ENCODE measurements at regions not wholly inside any gene's neighbourhood (a gene's known extent, or its start where the extent isn't known, plus 50 kb on each side); places are given as distances from the start of the nearest gene placed in this dataset.

GRCh38 chr3:23659840-23660430 lies 145.8 kb upstream of the UBE2E1 start:
- BruUV-seq (replicated peaks) = no TSS peak

More at GRCh38 chr3:23659840-23660430, 145.8 kb upstream of the UBE2E1 start:
- FAIRE-seq (no peak), DNase-seq (ENCODE audit: low read depth, low spot score) (no peak)
- Histone ChIP-seq H3K9me3 (replicated peaks; ENCODE audit: control insufficient read depth, insufficient read depth, low read length) (no peaks in the 10 kb centered on the region), H4K20me1 (replicated peaks; ENCODE audit: control insufficient read depth, extremely low read depth, insufficient read depth, low read length) (no peaks in the 10 kb centered on the region), H3K36me3 (ENCODE audit: control insufficient read depth in 2 of 2, extremely low read depth in 1 of 2, insufficient read depth in 2 of 2, low read length in 2 of 2) (no peaks in the 10 kb centered on the region), H3K27me3 (ENCODE audit: control insufficient read depth in 2 of 2, insufficient read depth in 2 of 2, low read length in 2 of 2) (no peaks in the 10 kb centered on the region), H3K4me3 (replicated peaks in 1 of 3; ENCODE audit: insufficient read depth in 1 of 3, low read depth in 1 of 3, low read length in 3 of 3) (no peak overlapping the region), H2AFZ (ENCODE audit: low read depth, low read length) (no peak overlapping the region), H3K27ac (ENCODE audit: insufficient read depth, low read depth, low read length) (no peak overlapping the region), H3K79me2 (ENCODE audit: control insufficient read depth, insufficient read depth, low read length) (no peaks in the 10 kb centered on the region), H3K9ac (replicated peaks; ENCODE audit: extremely low read depth, insufficient read depth, low read length) (no peak overlapping the region), H3K9me1 (replicated peaks; ENCODE audit: control insufficient read depth, extremely low read depth, insufficient read depth, low read length) (no peaks in the 10 kb centered on the region), H3K4me1 (ENCODE audit: control insufficient read depth, extremely low read depth, insufficient read depth, low read length) (no peaks in the 10 kb centered on the region), H3K4me2 (ENCODE audit: insufficient read depth, low read length) (no peak overlapping the region)
- TF ChIP-seq FOS (IDR thresholded peaks at IDR 0.05; ENCODE audit: borderline replicate concordance, insufficient read depth, low read length) = no peak
- no peak for TF ChIP-seq EZH2 (IDR thresholded peaks at IDR 0.05; ENCODE audit: borderline replicate concordance, low read depth, low read length, severe bottlenecking)
- TF ChIP-seq CTCF (IDR thresholded peaks at IDR 0.05; ENCODE audit: extremely low read depth in 1 of 2, insufficient read depth in 1 of 2, low read depth in 1 of 2, low read length in 2 of 2) = no peak
- TF ChIP-seq POLR2A (IDR thresholded peaks at IDR 0.05; ENCODE audit: low read depth, low read length) = no peak
- no peak for TF ChIP-seq JUN (IDR thresholded peaks at IDR 0.05; ENCODE audit: borderline replicate concordance, insufficient read depth, insufficient read length, low read depth)
- TF ChIP-seq MAX (IDR thresholded peaks at IDR 0.05; ENCODE audit: insufficient read depth, insufficient read length) = no peak
- dilution Hi-C loops (cut with MboI; ENCODE audit: extremely low pct_ligation_motif_present, low sequenced_read_pairs) = no loop called here
- intact Hi-C loops (cut with micrococcal nuclease) = no loop called here
- ChIA-PET CTCF (interaction anchor here (1.3 kb wide), 1 partner anchor 9 kb away, joined by 6 read pairs; no protein-coding TSS in a partner anchor), POLR2A (no interaction called here)

Data from endothelial cell of umbilical vein (primary cell).